Neural cell (in vitro differentiated cells): ENCODE measurements at regions not wholly inside any gene's neighbourhood (a gene's known extent, or its start where the extent isn't known, plus 50 kb on each side); places are given as distances from the start of the nearest gene placed in this dataset.

ENCODE experiments used
- H2AFZ ChIP-seq: fragments of 200-600, 300-800 bp; sonication (generic), shearing (Covaris generic); 2 replicates; pipeline ENCODE4 v1.6.0; 2014; ENCODE audit warnings: low read depth, mild to moderate bottlenecking, antibody characterized with exemption, low read length, moderate library complexity
- H3F3A ChIP-seq: fragments of 200-600 bp; shearing (Covaris generic); 2 replicates; pipeline ENCODE4 v1.6.1; 2016; ENCODE audit warnings: mild to moderate bottlenecking, moderate library complexity, mixed read lengths, antibody characterized with exemption, low read length; ENCODE audit not compliant: insufficient read depth, poor library complexity, severe bottlenecking
- H3K27ac ChIP-seq: fragments of 200-600, 300-800 bp; sonication (generic), shearing (Covaris generic); 2 replicates; pipeline ENCODE4 v1.5.1; 2014; ENCODE audit warnings: mild to moderate bottlenecking, low read length, moderate library complexity
- H3K27me3 ChIP-seq: fragments of 300-800, 200-600 bp; sonication (generic), shearing (Covaris generic); 2 replicates; pipeline ENCODE4 v1.6.0; 2014; ENCODE audit warnings: mild to moderate bottlenecking, low read depth, low read length, moderate library complexity; ENCODE audit not compliant: insufficient read depth
- H3K36me3 ChIP-seq: fragments of 300-800, 200-600 bp; sonication (generic), shearing (Covaris generic); 2 replicates; pipeline ENCODE4 v1.5.1; 2014; ENCODE audit warnings: mild to moderate bottlenecking, antibody characterized with exemption, low read length, moderate library complexity; ENCODE audit not compliant: insufficient read depth
- H3K4me2 ChIP-seq: fragments of 300-800, 200-600 bp; sonication (generic), shearing (Covaris generic); 2 replicates; pipeline ENCODE4 v1.6.0; 2014; ENCODE audit warnings: mild to moderate bottlenecking, low read length
- H3K4me3 ChIP-seq: fragments of 300-800, 200-600 bp; sonication (generic), shearing (Covaris generic); 2 replicates; pipeline ENCODE4 v1.5.1; 2014; ENCODE audit warnings: mild to moderate bottlenecking, low read length, moderate library complexity
- H3K79me2 ChIP-seq: fragments of 200-600 bp; shearing (Covaris generic); replicated peaks from 2 replicates; pipeline ENCODE4 v1.6.0; 2014; ENCODE audit warnings: mild to moderate bottlenecking, low read length, moderate library complexity; ENCODE audit not compliant: insufficient read depth
- H3K9ac ChIP-seq: fragments of 300-800, 200-600 bp; sonication (generic), shearing (Covaris generic); 2 replicates; pipeline ENCODE4 v1.6.1; 2016; ENCODE audit warnings: mild to moderate bottlenecking, low read length, mixed read lengths
- H3K9me2 ChIP-seq: fragments of 200-600 bp; shearing (Covaris generic); 2 replicates; pipeline ENCODE4 v1.6.1; 2016; ENCODE audit warnings: mild to moderate bottlenecking, low read length, mixed read lengths; ENCODE audit not compliant: insufficient read depth
- H3K9me3 ChIP-seq: fragments of 200-600, 300-800 bp; sonication (generic), shearing (Covaris generic); 2 replicates; pipeline ENCODE4 v1.6.1; 2016; ENCODE audit warnings: mild to moderate bottlenecking, mixed run types, low read length, moderate library complexity, mixed read lengths
- H4K20me1 ChIP-seq: fragments of 200-600 bp; shearing (Covaris generic); 2 replicates; pipeline ENCODE4 v1.6.1; 2016; ENCODE audit warnings: mild to moderate bottlenecking, mixed run types; ENCODE audit not compliant: insufficient read depth
- EP300 ChIP-seq: fragments of 450-650 bp; conservative IDR thresholded peaks from 2 replicates; pipeline ENCODE4 v1.6.1; 2014; ENCODE audit warnings: antibody characterized with exemption, mild to moderate bottlenecking, moderate library complexity; ENCODE audit not compliant: poor library complexity, severe bottlenecking
- EZH2 ChIP-seq: fragments of 200-600, 300-800 bp; shearing (Covaris generic), sonication (generic); IDR thresholded peaks from 2 replicates; pipeline ENCODE4 v1.6.1; 2014; ENCODE audit warnings: antibody characterized with exemption, low read length, borderline replicate concordance, mild to moderate bottlenecking; ENCODE audit not compliant: insufficient read depth, poor library complexity, severe bottlenecking
- MXI1 ChIP-seq: fragments of 450-650 bp; conservative IDR thresholded peaks from 2 replicates; pipeline ENCODE4 v1.6.1; 2014; ENCODE audit warnings: antibody characterized with exemption, mild to moderate bottlenecking; ENCODE audit not compliant: poor library complexity, severe bottlenecking
- POLR2AphosphoS5 ChIP-seq: IDR thresholded peaks from 2 replicates; pipeline ENCODE4 v1.6.1; 2012
- RAD21 ChIP-seq: fragments of 450-650 bp; conservative IDR thresholded peaks from 2 replicates; pipeline ENCODE4 v1.6.1; 2014; ENCODE audit warnings: antibody characterized with exemption, mild to moderate bottlenecking, moderate library complexity
- SMC3 ChIP-seq: fragments of 450-650 bp; conservative IDR thresholded peaks from 2 replicates; pipeline ENCODE4 v1.6.1; 2014; ENCODE audit warnings: antibody characterized with exemption, mild to moderate bottlenecking, moderate library complexity; ENCODE audit not compliant: poor library complexity
- TAF1 ChIP-seq: IDR thresholded peaks from 2 replicates; pipeline ENCODE4 v1.6.1; 2012; ENCODE audit warnings: low read depth
- TF ChIP-seq, protein P1 (sequence below): IDR thresholded peaks from 2 replicates; pipeline ENCODE4 v1.6.1; 2012; ENCODE audit warnings: borderline replicate concordance
- TF ChIP-seq, protein P2 (sequence below): fragments of 450-650 bp; IDR thresholded peaks from 2 replicates; pipeline ENCODE4 v1.5.1; 2014; ENCODE audit warnings: antibody characterized with exemption, mild to moderate bottlenecking, moderate library complexity; ENCODE audit not compliant: poor library complexity, severe bottlenecking

DNA sequence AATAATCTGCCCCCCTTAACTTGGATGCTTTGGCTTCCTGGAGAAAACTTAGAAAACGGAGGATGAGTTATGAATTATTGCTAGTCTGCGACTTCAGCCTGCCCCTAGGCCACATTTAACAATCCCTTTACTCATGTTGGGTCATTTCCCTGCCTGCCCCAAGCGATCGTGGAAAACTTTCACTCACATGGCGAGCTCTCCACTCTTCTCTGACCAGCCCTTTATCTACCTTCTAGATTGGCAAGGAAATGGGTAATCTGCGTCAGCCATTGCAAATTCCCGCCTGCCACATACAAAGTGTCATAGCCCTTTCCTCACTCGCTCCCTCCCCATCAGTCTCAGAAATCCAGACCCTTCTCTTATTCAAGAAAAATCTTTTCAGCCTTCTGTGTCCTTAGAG, 154.3 kb upstream of the IRS2 start:
- Histone ChIP-seq H3K9ac (no peak overlapping the region), H3K36me3 (no peaks in the 10 kb centered on the region), H3K4me3 (no peak overlapping the region), H3F3A (no peaks in the 10 kb centered on the region), H3K27me3 (no peaks in the 10 kb centered on the region), H3K9me2 (no peaks in the 10 kb centered on the region), H3K79me2 (no peaks in the 10 kb centered on the region), H2AFZ (no peak overlapping the region), H3K4me2 (no peak overlapping the region), H4K20me1 (no peaks in the 10 kb centered on the region), H3K9me3 (no peaks in the 10 kb centered on the region), H3K27ac (no peak overlapping the region)
- TF ChIP-seq, protein P1, sequence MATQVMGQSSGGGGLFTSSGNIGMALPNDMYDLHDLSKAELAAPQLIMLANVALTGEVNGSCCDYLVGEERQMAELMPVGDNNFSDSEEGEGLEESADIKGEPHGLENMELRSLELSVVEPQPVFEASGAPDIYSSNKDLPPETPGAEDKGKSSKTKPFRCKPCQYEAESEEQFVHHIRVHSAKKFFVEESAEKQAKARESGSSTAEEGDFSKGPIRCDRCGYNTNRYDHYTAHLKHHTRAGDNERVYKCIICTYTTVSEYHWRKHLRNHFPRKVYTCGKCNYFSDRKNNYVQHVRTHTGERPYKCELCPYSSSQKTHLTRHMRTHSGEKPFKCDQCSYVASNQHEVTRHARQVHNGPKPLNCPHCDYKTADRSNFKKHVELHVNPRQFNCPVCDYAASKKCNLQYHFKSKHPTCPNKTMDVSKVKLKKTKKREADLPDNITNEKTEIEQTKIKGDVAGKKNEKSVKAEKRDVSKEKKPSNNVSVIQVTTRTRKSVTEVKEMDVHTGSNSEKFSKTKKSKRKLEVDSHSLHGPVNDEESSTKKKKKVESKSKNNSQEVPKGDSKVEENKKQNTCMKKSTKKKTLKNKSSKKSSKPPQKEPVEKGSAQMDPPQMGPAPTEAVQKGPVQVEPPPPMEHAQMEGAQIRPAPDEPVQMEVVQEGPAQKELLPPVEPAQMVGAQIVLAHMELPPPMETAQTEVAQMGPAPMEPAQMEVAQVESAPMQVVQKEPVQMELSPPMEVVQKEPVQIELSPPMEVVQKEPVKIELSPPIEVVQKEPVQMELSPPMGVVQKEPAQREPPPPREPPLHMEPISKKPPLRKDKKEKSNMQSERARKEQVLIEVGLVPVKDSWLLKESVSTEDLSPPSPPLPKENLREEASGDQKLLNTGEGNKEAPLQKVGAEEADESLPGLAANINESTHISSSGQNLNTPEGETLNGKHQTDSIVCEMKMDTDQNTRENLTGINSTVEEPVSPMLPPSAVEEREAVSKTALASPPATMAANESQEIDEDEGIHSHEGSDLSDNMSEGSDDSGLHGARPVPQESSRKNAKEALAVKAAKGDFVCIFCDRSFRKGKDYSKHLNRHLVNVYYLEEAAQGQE: no peak
- TF ChIP-seq EP300 (no peak), EZH2 (no peak), MXI1 (no peak), SMC3 (no peak), RAD21 (no peak), TAF1 (no peak)

DNA sequence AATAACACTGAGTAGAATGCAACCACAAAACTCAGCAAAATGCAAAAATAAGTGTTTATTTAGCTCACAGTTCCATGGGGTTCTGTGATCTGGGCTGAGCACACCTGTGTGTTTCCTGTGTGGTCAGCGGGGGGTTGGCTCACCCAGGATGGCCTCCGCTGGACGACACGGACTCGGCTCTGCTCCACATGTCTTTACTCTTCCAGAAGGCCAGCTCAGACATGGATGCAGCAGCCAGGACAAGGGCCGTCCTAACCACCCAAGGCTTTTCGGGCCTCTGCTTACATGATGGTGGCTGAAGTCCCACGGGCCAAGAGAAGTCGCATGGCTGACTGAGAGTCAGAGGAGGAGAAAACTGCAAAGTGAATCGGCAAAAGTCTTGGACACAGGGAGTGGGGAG, 153.5 kb upstream of the IRS2 start:
- H3K27me3 ChIP-seq: no peaks in the 10 kb centered on the region
- no peaks in the 10 kb centered on the region for H3K36me3 ChIP-seq
- H4K20me1 ChIP-seq: no peaks in the 10 kb centered on the region
- no peak overlapping the region for H3K4me3 ChIP-seq
- H3K9me3 ChIP-seq: no peaks in the 10 kb centered on the region
- H3F3A ChIP-seq: no peaks in the 10 kb centered on the region
- H3K9ac ChIP-seq: no peak overlapping the region
- no peak overlapping the region for H3K4me2 ChIP-seq
- no peaks in the 10 kb centered on the region for H3K9me2 ChIP-seq
- H3K27ac ChIP-seq: no peak overlapping the region
- no peak overlapping the region for H2AFZ ChIP-seq
- H3K79me2 ChIP-seq: no peaks in the 10 kb centered on the region
- TF ChIP-seq SMC3 (no peak), RAD21 (no peak), EZH2 (no peak), POLR2AphosphoS5 (no peak), TAF1 (no peak), MXI1 (no peak), EP300 (no peak)
- TF ChIP-seq, protein P1: no peak
- TF ChIP-seq, protein P2, sequence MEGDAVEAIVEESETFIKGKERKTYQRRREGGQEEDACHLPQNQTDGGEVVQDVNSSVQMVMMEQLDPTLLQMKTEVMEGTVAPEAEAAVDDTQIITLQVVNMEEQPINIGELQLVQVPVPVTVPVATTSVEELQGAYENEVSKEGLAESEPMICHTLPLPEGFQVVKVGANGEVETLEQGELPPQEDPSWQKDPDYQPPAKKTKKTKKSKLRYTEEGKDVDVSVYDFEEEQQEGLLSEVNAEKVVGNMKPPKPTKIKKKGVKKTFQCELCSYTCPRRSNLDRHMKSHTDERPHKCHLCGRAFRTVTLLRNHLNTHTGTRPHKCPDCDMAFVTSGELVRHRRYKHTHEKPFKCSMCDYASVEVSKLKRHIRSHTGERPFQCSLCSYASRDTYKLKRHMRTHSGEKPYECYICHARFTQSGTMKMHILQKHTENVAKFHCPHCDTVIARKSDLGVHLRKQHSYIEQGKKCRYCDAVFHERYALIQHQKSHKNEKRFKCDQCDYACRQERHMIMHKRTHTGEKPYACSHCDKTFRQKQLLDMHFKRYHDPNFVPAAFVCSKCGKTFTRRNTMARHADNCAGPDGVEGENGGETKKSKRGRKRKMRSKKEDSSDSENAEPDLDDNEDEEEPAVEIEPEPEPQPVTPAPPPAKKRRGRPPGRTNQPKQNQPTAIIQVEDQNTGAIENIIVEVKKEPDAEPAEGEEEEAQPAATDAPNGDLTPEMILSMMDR: no peak
